Activated T-helper 2 cell treated with anti-CD3 and anti-CD28 coated beads, Interferon-gamma antibody, Interleukin-2, Interleukin-4, amounts not matched to agents 10 μg/mL and 5 μg/mL and 100 μg/mL, durations not matched to agents 14 hours and 24 hours and 36 hours (primary cell): ENCODE measurements at regions not wholly inside any gene's neighbourhood (a gene's known extent, or its start where the extent isn't known, plus 50 kb on each side); places are given as distances from the start of the nearest gene placed in this dataset.
"Not testable (repeated sequence)": the region's sequence is repeated elsewhere in the genome, so short reads cannot be mapped to it uniquely, and the experiment has no call there.

Source experiments
- DNase-seq: peaks from one replicate; pipeline ENCODE4 v3.0.0; 2021; ENCODE audit warnings: low spot score
- H3K27ac Mint-ChIP-seq: one replicate; pipeline ENCODE4 v1.8.0; 2021; ENCODE audit warnings: mixed read lengths
- H3K27me3 Mint-ChIP-seq: one replicate; pipeline ENCODE4 v1.8.0; 2021; ENCODE audit warnings: low read depth, mixed read lengths
- H3K36me3 Mint-ChIP-seq: one replicate; pipeline ENCODE4 v1.8.0; 2021; ENCODE audit warnings: low read depth, mixed read lengths
- H3K4me1 Mint-ChIP-seq: one replicate; pipeline ENCODE4 v1.8.0; 2021; ENCODE audit warnings: low read depth, mixed read lengths
- H3K4me3 Mint-ChIP-seq: one replicate; pipeline ENCODE4 v1.8.0; 2021; ENCODE audit warnings: low read depth, mild to moderate bottlenecking, moderate library complexity, mixed read lengths
- H3K9me3 Mint-ChIP-seq: one replicate; pipeline ENCODE4 v1.8.0; 2021; ENCODE audit warnings: mixed read lengths
- intact Hi-C: fragments of 100-400 bp; cut with micrococcal nuclease; formaldehyde crosslinking; loops from one replicate; pipeline ENCODE4 v1.15.1; 2023

GRCh38 chr13:50645092-50645491, 198.4 kb downstream of the DLEU7 start:
- Mint-ChIP-seq H3K36me3 (no peaks in the 10 kb centered on the region), H3K4me3 (no peak overlapping the region), H3K27ac (no peak overlapping the region)

GRCh38 chr13:50646070-50646469, 197.4 kb downstream of the DLEU7 start:
- H3K27me3 Mint-ChIP-seq, result peaks cover 29% of the 10 kb centered on the region
- no peaks in the 10 kb centered on the region for H3K36me3 Mint-ChIP-seq
- intact Hi-C loops, result no loop called here
- H3K9me3 Mint-ChIP-seq, result no peaks in the 10 kb centered on the region
- no peak overlapping the region for H3K27ac Mint-ChIP-seq
- H3K4me3 Mint-ChIP-seq, result no peak overlapping the region
- H3K4me1 Mint-ChIP-seq, result no peaks in the 10 kb centered on the region
- no peak for DNase-seq

More at GRCh38 chr13:50645092-50645491, 198.4 kb downstream of the DLEU7 start:
- no peaks in the 10 kb centered on the region for H3K9me3 Mint-ChIP-seq
- no peak for DNase-seq
- no peaks in the 10 kb centered on the region for H3K4me1 Mint-ChIP-seq
- intact Hi-C loops, result no loop called here
- peaks cover 23% of the 10 kb centered on the region for H3K27me3 Mint-ChIP-seq

GRCh38 chr13:50649211-50649610, 194.3 kb downstream of the DLEU7 start:
- Mint-ChIP-seq H3K27ac (no peak overlapping the region), H3K4me1 (no peaks in the 10 kb centered on the region), H3K27me3 (peaks cover 32% of the 10 kb centered on the region), H3K9me3 (no peaks in the 10 kb centered on the region), H3K4me3 (no peak overlapping the region), H3K36me3 (no peaks in the 10 kb centered on the region)
- DNase-seq, result no peak
- intact Hi-C loops, result no loop called here

- intact Hi-C loops, result no loop called here
- no peak for DNase-seq
- Mint-ChIP-seq H3K27ac (no peak overlapping the region), H3K4me1 (no peaks in the 10 kb centered on the region), H3K4me3 (no peak overlapping the region), H3K36me3 (no peaks in the 10 kb centered on the region), H3K27me3 (peaks cover 40% of the 10 kb centered on the region), H3K9me3 (no peaks in the 10 kb centered on the region)
Observed at GRCh38 chr13:50650592-50651504, 192.6 kb downstream of the DLEU7 start.

- H3K36me3 Mint-ChIP-seq, result no peaks in the 10 kb centered on the region
- H3K27ac Mint-ChIP-seq, result no peak overlapping the region
- intact Hi-C loops, result no loop called here
- H3K4me1 Mint-ChIP-seq, result no peaks in the 10 kb centered on the region
- peaks cover 43% of the 10 kb centered on the region for H3K27me3 Mint-ChIP-seq
- no peak for DNase-seq
- no peak overlapping the region for H3K4me3 Mint-ChIP-seq
- H3K9me3 Mint-ChIP-seq, result no peaks in the 10 kb centered on the region
Observed at GRCh38 chr13:50651922-50652321, 191.6 kb downstream of the DLEU7 start.

GRCh38 chr13:50654331-50654730, 189.2 kb downstream of the DLEU7 start:
- H3K4me3 Mint-ChIP-seq, result no peak overlapping the region
- H3K36me3 Mint-ChIP-seq, result no peaks in the 10 kb centered on the region
- intact Hi-C loops, result no loop called here
- H3K27me3 Mint-ChIP-seq, result peaks cover 49% of the 10 kb centered on the region
- no peak overlapping the region for H3K27ac Mint-ChIP-seq
- no peak for DNase-seq
- no peaks in the 10 kb centered on the region for H3K4me1 Mint-ChIP-seq
- H3K9me3 Mint-ChIP-seq, result no peaks in the 10 kb centered on the region

- H3K9me3 Mint-ChIP-seq, H3K27me3 Mint-ChIP-seq: not testable (repeated sequence)
Observed at GRCh38 chr13:50661881-50662280, 181.6 kb downstream of the DLEU7 start.

GRCh38 chr13:50664951-50665350, 178.5 kb downstream of the DLEU7 start:
- H3K9me3 Mint-ChIP-seq, result peaks cover 10% of the 10 kb centered on the region
- H3K27me3 Mint-ChIP-seq, result peaks cover 7% of the 10 kb centered on the region
- intact Hi-C loops, result no loop called here
- no peak overlapping the region for H3K27ac Mint-ChIP-seq
- no peaks in the 10 kb centered on the region for H3K4me1 Mint-ChIP-seq
- no peak for DNase-seq
- H3K36me3 Mint-ChIP-seq, result no peaks in the 10 kb centered on the region
- H3K4me3 Mint-ChIP-seq, result no peak overlapping the region

More at GRCh38 chr13:50661881-50662280, 181.6 kb downstream of the DLEU7 start:
- H3K4me3 Mint-ChIP-seq, intact Hi-C loops, DNase-seq, H3K27ac Mint-ChIP-seq, H3K36me3 Mint-ChIP-seq, H3K4me1 Mint-ChIP-seq: not testable (repeated sequence)

- intact Hi-C loops, result no loop called here
- no peak for DNase-seq
- no peak overlapping the region for H3K27ac Mint-ChIP-seq
- no peaks in the 10 kb centered on the region for H3K4me1 Mint-ChIP-seq
- no peak overlapping the region for H3K4me3 Mint-ChIP-seq
- peaks cover 19% of the 10 kb centered on the region for H3K27me3 Mint-ChIP-seq
- H3K36me3 Mint-ChIP-seq, result no peaks in the 10 kb centered on the region
- peaks cover 10% of the 10 kb centered on the region for H3K9me3 Mint-ChIP-seq
Observed at GRCh38 chr13:50668049-50668448, 175.4 kb downstream of the DLEU7 start.

GRCh38 chr13:50668691-50669271, 174.7 kb downstream of the DLEU7 start:
- intact Hi-C loops, result no loop called here
- no peaks in the 10 kb centered on the region for H3K4me1 Mint-ChIP-seq

GRCh38 chr13:50670272-50670671, 173.2 kb downstream of the DLEU7 start:
- H3K4me1 Mint-ChIP-seq, result no peaks in the 10 kb centered on the region
- H3K27ac Mint-ChIP-seq, result no peak overlapping the region
- peaks cover 10% of the 10 kb centered on the region for H3K9me3 Mint-ChIP-seq
- no peak for DNase-seq
- intact Hi-C loops, result no loop called here
- peaks cover 23% of the 10 kb centered on the region for H3K27me3 Mint-ChIP-seq
- H3K4me3 Mint-ChIP-seq, result no peak overlapping the region
- no peaks in the 10 kb centered on the region for H3K36me3 Mint-ChIP-seq

More at GRCh38 chr13:50668691-50669271, 174.7 kb downstream of the DLEU7 start:
- Mint-ChIP-seq H3K27ac (no peak overlapping the region), H3K36me3 (no peaks in the 10 kb centered on the region), H3K9me3 (peaks cover 10% of the 10 kb centered on the region), H3K27me3 (peaks cover 20% of the 10 kb centered on the region), H3K4me3 (no peak overlapping the region)
- no peak for DNase-seq

- no peak overlapping the region for H3K27ac Mint-ChIP-seq
- no peak for DNase-seq
- H3K4me1 Mint-ChIP-seq, result no peaks in the 10 kb centered on the region
- peaks cover 23% of the 10 kb centered on the region for H3K27me3 Mint-ChIP-seq
- intact Hi-C loops, result no loop called here
- no peak overlapping the region for H3K4me3 Mint-ChIP-seq
- peaks cover 5% of the 10 kb centered on the region for H3K9me3 Mint-ChIP-seq
- H3K36me3 Mint-ChIP-seq, result no peaks in the 10 kb centered on the region
Observed at GRCh38 chr13:50670847-50671496, 172.5 kb downstream of the DLEU7 start.

- Mint-ChIP-seq H3K36me3 (no peaks in the 10 kb centered on the region), H3K27ac (no peak overlapping the region), H3K4me1 (no peaks in the 10 kb centered on the region)
Observed at GRCh38 chr13:50671497-50671850, 172.0 kb downstream of the DLEU7 start.

More at GRCh38 chr13:50671497-50671850, 172.0 kb downstream of the DLEU7 start:
- intact Hi-C loops, result no loop called here
- Mint-ChIP-seq H3K27me3 (peaks cover 24% of the 10 kb centered on the region), H3K4me3 (no peak overlapping the region), H3K9me3 (peaks cover under 1% of the 10 kb centered on the region)
- no peak for DNase-seq
